H1 (cell line): ENCODE measurements at regions not wholly inside any gene's neighbourhood (a gene's known extent, or its start where the extent isn't known, plus 50 kb on each side); places are given as distances from the start of the nearest gene placed in this dataset.

Source experiments
- CEBPB ChIP-seq: IDR thresholded peaks from 2 replicates; pipeline ENCODE4 v1.6.1; 2012; ENCODE audit warnings: low read depth, low read length
- FOSL1 ChIP-seq: IDR thresholded peaks from 2 replicates; pipeline ENCODE4 v1.6.1; 2011; ENCODE audit warnings: mild to moderate bottlenecking, low read depth, low read length, moderate library complexity; ENCODE audit not compliant: insufficient read depth
- RFX5 ChIP-seq: IDR thresholded peaks from 2 replicates; pipeline ENCODE4 v1.6.1; 2011; ENCODE audit warnings: low read depth, low read length, improper control_type of control experiment, borderline replicate concordance
- SP4 ChIP-seq: IDR thresholded peaks from 2 replicates; pipeline ENCODE4 v1.6.1; 2012; ENCODE audit warnings: low read length, inconsistent platforms

GRCh38 chr6:9373308-9373707, 938.0 kb upstream of the SLC35B3 start (continued):
- TF ChIP-seq FOSL1 (no peak), CEBPB (no peak), RFX5 (no peak), SP4 (no peak)
